UCSD-AML1 (cell line): ENCODE measurements at regions not wholly inside any gene's neighbourhood (a gene's known extent, or its start where the extent isn't known, plus 50 kb on each side); places are given as distances from the start of the nearest gene placed in this dataset.

Experiments used
- DNase-seq: peaks from one replicate; lab custom pipeline; 2025; ENCODE audit not compliant: unreplicated experiment; lab: John Stamatoyannopoulos, UW

DNA sequence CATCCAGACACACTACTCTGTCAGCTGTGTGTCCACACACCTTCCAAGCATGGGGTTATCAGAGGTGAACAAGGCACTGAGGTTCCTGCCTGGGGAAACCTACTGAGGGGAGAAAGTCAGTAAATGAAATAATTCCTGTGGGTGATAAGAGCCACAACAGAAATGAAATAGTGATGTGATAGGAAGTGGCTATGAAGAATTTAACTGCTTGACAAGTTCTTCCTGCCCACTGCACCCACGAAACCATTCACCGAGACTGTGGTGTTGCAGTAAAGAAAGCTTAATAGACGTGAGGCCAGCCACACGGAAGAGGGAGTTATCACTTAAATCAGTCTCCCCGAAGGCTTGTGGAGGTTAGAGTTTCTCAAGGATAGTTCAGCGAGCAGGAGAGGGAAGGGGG is 353.1 kb downstream of the UQCRFS1 start:
- DNase-seq = peak; percentile 68

DNA sequence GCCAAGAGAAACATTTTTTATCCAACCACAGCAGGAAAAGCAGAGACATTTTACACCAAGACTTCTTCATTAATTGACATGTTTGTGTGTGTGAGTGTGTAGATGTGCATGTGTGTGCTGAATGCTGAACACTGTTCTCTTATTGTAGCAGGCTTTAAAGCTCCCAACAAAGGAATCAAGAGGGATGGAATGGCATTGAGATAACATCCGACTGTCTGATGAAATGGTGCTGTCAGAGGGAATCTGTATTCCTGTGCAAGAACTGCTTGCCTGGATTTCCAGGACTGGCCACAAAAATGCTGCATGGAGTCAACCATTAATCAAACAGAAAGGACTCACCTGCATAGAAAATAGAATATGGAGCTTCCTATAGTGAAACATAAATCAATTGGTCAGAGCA is 354.0 kb downstream of the UQCRFS1 start:
- DNase-seq = no peak

DNA sequence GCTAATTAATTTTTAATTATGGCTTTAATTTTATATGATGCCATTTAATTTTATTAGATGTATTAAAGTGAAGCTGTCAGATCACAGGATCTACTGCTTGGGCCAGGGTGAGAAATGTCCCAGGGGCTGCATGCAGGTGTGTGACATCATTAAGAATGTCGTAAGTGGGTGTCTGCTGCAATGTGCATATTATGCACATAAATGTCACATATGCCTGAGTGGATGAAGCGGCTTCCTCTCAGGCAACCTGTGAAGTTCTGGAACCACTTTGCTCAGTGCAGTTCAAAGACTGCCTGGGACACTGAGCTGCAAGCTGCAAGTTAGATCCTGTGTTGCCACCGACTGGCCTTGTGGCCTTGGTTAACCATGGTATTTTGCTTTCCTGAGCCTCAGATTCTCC is 355.0 kb downstream of the UQCRFS1 start:
- DNase-seq = no peak

DNA sequence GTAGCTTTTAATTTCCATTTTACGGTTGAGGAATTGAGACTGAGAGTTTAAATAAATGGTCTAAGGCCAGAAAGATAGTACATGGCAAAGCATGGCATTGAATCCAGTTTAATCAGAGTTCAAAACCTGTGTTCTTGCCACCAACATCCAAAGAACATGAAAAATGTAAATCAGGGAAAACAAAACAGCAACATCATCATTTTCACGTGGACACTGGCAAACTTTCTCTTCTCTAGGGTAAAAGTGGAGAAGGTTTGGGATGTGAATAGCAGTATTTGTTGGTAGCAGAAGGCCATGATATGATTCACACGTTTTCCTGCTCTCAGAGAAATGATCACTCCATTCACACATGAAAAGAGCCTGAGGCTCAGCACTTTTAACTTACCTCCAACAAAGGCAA is 357.7 kb downstream of the UQCRFS1 start:
- DNase-seq = no peak

DNA sequence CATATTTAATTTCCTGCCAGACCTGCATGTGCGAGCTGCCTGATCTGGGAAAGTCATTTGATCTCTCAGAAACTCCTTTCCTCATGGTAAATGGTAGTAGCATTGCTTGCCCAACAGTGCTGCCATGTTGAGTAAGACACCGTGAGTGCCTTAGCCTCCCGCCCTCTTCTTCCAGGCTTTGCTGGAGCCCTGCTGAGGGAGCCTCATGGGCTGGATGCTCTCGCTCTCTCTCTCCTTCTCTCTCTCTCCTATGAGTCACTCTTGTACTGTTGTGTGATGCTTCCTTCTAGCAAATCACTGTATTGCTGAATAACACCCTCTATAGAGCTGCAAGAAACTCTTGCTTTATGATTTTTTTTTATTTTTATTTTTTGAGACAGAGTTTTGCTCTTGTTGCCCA is 365.5 kb downstream of the UQCRFS1 start:
- DNase-seq = no peak

DNA sequence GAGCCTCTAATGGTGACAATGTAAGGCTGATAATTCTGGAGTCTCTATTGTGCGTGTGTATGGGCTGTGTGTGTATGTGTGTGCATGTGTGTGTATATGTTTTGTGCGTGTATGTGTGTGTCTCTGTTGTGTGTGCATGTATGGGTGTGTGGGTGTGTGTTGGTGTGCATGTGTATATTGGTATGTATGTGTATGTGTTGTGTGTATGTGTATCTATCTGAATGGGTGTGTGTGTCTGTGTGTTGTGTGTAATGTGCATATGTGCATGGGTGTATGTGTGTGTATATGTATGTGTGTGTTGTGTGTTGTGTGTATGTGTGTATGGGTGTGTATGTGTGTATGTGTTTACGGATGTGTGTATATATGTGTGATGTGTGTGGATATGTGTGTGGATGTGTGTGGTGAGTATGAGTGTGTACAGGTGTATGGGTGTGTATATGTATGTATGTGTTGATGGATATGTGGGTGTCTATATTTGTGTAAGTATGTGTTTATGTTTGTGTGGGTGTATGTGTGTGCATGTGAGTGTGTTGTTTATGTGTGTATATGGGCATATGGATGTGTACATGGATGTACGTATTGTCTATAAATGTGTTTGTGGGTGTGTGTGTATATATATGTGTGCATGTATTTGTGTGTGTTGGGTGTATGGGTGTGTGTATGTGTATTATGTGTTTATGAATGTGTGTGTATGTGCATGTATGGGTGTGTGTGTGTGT is 366.7 kb downstream of the UQCRFS1 start:
- no peak for DNase-seq

DNA sequence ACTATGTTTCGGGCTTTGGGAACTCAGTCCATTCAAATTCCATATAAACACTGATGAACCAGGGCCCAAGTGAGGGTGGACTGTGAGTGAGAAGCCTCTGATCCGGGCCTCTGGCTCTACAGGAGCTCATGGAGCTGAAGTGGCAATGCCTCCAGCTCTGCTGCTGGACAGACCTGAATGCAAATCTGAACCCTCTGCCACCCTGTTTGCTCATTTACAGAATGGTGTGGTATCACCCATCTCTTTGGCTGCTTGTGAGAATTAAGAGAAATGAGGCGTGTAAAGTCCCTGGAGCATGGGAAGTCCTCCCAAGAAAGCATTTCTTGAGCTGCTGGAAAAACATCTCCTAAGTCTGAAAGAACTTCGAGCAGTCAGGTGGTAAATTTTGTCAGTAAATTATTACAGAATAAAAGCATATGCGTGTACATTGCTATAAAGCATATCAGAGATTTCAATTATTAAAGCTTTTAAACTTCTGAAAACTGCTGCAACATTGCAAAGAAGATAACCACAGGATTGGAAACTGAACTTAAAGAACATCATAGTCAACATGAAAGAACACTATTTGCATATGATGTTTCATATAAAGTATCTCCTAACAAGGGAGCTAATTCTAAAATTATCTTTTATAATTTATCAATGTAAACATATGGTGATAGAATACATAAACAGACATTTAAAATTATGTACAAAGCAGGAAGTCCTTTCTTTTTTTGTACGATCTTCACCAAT is 369.0 kb downstream of the UQCRFS1 start:
- no peak for DNase-seq

DNA sequence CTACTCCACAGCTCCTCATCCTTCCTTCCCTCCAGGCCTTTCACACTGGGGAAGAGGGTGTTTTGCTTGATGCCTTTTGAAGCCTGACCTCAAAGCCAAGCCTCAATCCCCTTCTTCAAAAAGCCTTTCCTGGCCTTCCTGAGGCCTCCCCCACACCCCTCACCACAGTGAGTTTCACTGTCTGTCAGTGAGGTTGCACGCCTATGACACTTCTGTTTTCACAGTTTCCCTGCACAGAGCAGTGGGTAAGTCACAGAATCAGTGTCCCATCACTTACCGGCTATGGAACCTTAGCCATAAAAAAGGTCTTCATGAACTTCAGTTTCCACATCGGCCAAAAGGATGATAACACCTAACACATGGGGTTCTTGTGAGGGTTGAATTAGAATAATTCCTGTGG is 371.4 kb downstream of the UQCRFS1 start:
- peak; percentile 46 for DNase-seq

DNA sequence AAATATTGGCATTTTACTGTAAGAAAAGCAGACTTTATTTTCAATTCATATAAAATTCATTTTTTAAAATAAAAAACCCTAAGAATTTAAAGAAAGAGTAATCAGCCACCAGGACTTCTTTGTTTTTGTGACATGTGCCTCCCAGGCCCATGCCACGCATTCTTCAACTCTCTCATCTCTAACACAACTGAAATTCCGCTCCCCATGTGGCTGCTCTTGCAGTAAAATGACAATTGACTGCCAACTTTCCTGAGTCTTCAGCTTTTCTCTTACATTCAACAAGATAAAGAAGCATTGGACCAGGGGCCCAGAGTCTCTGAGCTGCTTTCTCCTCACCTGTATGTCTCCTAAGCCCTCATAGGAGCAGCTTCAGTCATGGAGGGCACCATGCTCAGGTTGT is 372.1 kb downstream of the UQCRFS1 start:
- no peak for DNase-seq

DNA sequence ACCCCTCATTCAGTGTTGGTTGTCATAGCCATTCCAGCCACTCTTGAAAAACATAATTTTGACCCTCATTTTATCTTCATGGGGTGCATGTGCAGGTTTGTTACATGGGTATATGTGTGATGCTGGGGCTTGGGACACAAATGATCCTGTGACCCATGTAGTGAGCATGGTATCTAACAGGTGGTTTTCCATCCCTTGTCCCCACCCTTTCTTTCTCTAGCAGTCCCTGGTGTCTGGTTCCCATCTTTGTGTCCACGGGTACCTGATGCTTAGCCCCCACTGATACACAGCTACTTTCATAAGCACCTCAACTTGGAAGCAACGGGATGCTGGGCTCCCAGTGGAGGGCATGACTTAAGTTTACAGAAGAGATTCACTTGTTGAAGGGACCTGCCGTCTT is 373.5 kb downstream of the UQCRFS1 start:
- DNase-seq = no peak

DNA sequence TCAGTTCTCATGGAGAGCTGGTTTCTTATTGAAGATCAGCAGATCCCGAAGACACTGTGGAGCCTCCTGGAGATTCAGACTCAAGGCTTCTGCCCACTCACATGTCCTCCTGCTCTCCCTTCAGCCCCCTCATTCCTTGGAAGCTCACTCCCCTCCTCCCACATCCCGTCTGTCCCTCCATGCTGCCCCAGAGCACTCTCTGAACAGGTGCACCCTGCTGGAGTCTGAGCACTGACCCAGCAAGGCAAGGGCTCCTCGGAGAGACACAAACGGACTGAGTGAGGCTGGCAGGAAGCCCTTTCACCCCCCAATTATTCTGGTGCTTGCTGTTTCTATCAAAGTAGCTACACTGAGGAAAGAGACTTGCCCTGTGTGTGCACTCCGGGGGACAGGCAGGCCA is 374.0 kb downstream of the UQCRFS1 start:
- no peak for DNase-seq

DNA sequence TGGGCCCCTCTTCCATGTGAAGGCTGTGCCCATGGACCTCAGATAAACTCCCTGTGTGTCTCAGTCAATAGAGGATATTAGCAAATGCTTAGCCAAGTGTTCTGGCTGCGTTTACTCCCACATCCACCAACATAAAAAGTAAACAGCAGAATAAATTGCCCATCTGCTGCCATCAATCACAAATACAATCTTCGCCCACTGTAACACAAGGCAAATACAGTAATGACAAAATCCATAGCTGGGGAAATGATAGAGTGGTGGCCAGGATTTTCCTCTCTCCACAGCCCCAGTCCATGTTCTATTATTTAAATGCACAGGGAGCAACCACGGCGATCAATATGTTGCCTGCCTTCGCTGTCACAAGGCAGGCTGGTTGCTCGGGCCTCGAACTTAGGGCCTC is 376.5 kb downstream of the UQCRFS1 start:
- no peak for DNase-seq

DNA sequence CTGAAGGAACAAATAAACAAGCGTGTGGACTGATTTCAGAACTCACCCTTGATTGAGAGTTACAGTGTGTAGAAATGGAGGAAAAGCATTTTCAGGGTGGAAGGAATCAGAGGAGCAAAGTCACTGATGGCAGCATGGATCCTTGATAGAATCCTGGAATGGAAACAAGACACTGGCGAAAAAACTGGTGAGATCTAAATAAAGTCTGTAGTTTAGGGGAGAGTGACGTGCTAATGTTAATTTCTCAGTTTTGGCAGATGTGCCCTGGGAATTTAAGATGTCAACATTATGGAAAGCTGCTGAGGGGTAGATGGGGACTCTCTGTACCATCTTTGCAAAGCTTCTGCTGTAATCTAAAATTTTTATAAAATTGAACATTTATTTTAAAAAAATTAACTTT is 378.0 kb downstream of the UQCRFS1 start:
- no peak for DNase-seq

DNA sequence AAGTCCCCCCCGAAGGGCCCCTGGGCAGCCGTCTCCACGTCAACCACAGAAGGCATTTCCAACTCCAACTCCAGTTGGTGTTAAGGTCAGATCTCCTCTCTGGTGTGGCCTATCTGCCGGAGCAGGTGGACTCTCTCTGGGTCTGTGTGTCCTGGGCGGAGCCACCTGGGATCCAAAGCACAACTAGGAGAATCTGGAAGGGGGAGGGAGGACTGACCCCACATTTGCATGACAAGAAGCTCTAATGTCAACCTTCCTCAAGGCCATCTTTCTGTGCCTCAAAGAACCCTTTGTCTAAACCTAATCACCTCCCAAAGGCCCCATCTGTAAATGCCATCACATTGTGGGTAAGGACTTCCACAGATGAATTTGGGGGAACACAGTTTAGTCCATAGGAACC is 381.5 kb downstream of the UQCRFS1 start:
- DNase-seq = no peak

DNA sequence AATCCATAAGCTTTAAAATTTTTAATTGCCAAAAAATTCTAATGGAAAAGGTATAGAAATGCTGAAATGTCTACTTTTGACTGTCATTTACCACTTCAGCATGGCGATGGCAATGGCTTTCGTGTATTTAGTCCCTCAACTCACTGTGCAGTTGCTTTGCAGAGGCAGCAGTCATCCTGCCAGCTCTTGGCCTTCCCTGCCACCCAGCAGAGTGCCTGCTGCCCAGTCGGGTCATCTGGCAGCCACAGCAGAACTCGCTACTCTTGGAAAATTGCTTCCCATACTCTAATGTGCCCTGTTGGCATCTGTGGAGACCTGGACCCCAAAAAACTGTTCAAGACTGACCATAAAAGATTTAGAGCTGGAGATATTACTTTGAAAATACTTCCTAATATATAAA is 383.2 kb downstream of the UQCRFS1 start:
- no peak for DNase-seq

DNA sequence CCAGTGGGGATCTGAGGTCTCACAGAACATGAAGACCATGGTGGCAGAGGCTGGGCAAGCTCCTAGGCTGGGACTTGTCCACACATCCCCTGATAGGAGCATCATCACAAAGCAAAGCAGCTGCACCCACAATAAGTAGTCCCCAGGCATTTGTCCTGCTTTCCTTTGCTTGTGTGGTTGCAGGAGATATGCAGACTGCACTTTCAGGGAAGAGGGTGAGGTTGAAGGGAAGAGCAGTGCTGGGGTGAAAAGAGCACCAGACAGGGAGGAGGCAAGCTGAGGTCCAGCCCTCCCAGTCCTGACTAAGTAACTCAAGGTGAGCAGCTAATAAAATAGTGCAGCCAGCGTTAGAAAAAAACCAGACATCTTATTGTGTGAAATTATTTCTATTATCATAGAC is 383.6 kb downstream of the UQCRFS1 start:
- no peak for DNase-seq

DNA sequence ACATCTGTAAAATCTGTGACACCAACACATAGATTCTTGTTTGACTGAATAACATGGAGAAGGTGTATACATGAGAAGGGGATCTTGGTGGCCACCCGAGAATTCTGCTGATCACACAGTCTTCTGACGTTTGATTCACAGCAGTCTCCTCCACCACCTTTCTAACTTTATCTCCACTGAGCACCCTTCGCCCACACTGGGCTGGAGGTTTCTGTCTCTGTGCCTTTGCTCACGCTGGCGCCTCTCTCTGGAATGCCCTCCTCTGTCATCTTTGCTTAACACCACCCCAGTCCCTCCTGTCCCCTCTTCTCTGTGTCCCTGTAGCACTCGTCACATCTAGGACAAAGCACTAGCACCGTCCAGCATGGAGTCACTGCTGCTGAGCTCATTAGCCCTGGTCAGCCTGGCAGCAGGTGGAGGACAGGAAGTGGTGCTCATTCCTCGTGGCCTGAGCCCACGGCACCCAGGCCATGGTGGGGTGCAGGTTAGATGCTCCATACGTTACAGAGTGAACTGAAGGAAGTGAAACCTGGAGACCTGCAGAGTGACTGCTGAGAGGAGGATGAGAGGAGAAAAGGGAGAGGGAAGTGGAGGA is 384.6 kb downstream of the UQCRFS1 start:
- no peak for DNase-seq

DNA sequence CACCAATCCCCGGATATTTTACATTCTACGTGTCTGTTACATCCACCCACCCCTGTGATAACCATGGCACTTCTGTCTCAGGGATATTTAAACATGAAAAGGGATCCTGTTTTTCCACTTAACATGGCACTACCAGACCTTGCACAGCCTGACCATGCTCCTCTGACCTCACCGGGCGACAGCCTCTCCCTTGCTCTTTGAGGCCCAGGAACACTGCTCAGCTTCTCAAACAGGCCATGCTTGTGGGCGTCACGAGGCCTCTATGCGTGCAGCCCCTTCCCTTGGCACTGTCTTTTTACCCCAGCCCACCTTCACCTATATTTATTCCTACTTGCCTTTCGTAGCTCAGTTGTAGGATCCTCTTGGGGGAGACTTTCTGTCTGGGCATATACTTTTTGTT is 385.6 kb downstream of the UQCRFS1 start:
- no peak for DNase-seq

DNA sequence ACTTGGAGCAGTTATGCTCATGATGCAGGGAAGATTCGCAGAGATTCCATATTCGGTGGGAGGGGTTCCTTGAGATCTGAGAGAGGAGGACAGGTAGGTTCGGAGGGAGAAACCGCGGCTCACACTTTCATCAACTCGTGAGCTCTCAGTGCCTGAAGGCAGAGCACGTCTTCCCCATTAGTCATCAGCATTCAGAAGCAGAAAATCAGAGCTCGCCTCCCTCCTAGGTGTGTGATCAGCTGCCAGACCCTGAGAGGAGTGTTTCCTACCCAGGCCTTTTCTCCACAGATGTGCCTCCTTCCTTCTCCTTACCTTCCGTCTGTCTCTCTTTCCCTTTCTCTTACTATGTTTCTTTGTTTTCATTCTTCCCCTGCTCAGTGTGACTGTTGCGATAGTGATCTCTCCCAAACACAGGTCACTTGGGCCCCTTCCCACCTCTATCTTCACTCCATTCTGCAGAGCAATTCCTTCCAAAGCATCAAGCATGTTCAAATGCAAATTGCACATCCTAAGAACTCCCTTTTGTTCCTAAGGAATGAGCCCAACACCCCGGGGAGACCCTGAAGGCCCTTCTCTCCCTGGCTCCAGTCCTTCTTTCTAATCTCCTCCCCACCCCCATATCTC is 389.5 kb downstream of the UQCRFS1 start:
- no peak for DNase-seq

DNA sequence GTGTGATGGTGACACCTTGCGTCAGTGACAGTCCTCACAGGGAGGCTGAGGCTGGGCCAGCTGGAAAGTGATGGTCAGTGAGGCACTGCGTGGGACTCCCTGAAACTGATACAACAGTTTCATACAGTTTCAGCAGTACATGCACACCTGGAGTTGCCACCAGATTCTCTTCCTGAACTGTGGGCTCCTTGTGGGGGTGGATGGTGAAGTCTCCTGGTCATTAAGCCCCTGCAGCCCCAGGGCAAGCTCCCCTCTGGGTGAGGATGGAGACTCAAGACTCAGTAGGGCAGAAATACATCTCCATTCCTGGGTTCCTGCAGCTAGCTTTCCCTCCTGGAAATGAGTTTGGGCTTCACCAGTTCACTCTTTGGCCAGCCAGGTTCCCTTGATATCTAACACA is 392.7 kb downstream of the UQCRFS1 start:
- no peak for DNase-seq

DNA sequence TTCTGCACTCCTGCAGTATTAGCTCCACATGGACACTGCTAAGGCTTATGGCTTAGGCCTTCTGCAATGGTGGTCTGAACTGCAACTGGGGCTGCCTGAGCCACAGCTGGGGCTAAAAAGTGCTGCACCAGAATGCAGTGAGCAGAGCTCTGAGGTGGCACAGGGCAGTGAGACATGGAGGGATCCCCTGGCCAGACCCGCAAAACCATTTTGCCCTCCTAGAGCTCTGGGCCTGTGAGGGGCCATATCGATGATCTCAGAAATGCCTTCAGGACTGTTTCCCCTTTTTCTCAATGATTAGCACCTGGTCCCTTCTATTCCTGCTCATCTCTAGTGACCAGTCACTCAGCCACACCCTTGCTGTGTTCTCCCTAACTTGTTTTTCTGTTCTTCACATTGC is 397.7 kb downstream of the UQCRFS1 start:
- no peak for DNase-seq

DNA sequence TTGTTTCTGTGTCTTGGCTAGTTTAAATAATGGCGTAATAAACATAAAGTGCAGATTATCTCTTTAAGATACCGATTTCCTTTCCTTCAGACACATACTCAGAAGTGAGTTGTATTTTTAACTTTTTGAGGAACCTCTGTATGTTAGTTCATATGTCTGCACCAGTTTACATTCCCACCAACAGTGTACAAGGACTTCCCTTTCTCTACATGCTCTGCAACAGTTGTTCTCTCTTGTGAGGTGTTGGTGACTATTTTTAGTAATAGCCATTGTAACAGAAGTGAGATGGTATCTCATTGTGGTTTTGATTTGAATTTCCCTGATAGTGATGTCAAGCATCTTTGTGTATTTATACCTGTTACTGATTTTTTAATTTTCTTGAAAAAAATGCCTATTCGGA is 418.6 kb downstream of the UQCRFS1 start:
- DNase-seq = no peak
